HG03280 (cell line): ENCODE measurements at regions not wholly inside any gene's neighbourhood (a gene's known extent, or its start where the extent isn't known, plus 50 kb on each side); places are given as distances from the start of the nearest gene placed in this dataset.

Experiments used
- ATAC-seq: cut with Tn5 transposase; IDR thresholded peaks from one replicate; pipeline ENCODE4 v1.9.1; 2021; ENCODE audit warnings: mild to moderate bottlenecking, moderate library complexity; ENCODE audit not compliant: unreplicated experiment

- no peak for ATAC-seq
These were observed 121.9 kb upstream of the CDH13 start for GRCh38 chr16:82504836-82505235.

GRCh38 chr16:82499302-82499701 lies 127.5 kb upstream of the CDH13 start:
- no peak for ATAC-seq

- ATAC-seq = no peak
These were observed 129.6 kb upstream of the CDH13 start for GRCh38 chr16:82497139-82497538.

- ATAC-seq = no peak
These were observed 138.3 kb upstream of the CDH13 start for GRCh38 chr16:82488460-82488859.

- ATAC-seq = no peak
These were observed 145.3 kb upstream of the CDH13 start for GRCh38 chr16:82481455-82481854.

GRCh38 chr16:82476786-82477185 lies 150.0 kb upstream of the CDH13 start:
- ATAC-seq = no peak

GRCh38 chr16:82470620-82471152 lies 156.1 kb upstream of the CDH13 start:
- no peak for ATAC-seq

GRCh38 chr16:82470016-82470415 lies 156.8 kb upstream of the CDH13 start:
- ATAC-seq = no peak

- ATAC-seq = no peak
These were observed 162.6 kb upstream of the CDH13 start for GRCh38 chr16:82464187-82464586.

GRCh38 chr16:82460766-82461165 lies 166.0 kb upstream of the CDH13 start:
- no peak for ATAC-seq

GRCh38 chr16:82459580-82460256 lies 167.1 kb upstream of the CDH13 start:
- no peak for ATAC-seq

- peak; percentile 68 for ATAC-seq
These were observed 170.1 kb upstream of the CDH13 start for GRCh38 chr16:82456683-82457082.

GRCh38 chr16:82454566-82454965 lies 172.2 kb upstream of the CDH13 start:
- ATAC-seq = no peak

- ATAC-seq = no peak
These were observed 172.6 kb upstream of the CDH13 start for GRCh38 chr16:82454152-82454551.

- ATAC-seq = no peak
These were observed 174.6 kb upstream of the CDH13 start for GRCh38 chr16:82452004-82452756.

- no peak for ATAC-seq
These were observed 175.3 kb upstream of the CDH13 start for GRCh38 chr16:82451449-82451848.

- no peak for ATAC-seq
These were observed 186.4 kb upstream of the CDH13 start for GRCh38 chr16:82440336-82440735.

- no peak for ATAC-seq
These were observed 187.0 kb upstream of the CDH13 start for GRCh38 chr16:82439678-82440293.

GRCh38 chr16:82433042-82433441 lies 193.7 kb upstream of the CDH13 start:
- ATAC-seq = no peak

GRCh38 chr16:82432261-82432660 lies 194.5 kb upstream of the CDH13 start:
- no peak for ATAC-seq

GRCh38 chr16:82425661-82426060 lies 201.1 kb upstream of the CDH13 start:
- ATAC-seq = no peak

GRCh38 chr16:82421851-82422250 lies 204.9 kb upstream of the CDH13 start:
- no peak for ATAC-seq
